ENCODE measurements at regions not wholly inside any gene's neighbourhood (a gene's known extent, or its start where the extent isn't known, plus 50 kb on each side); places are given as distances from the start of the nearest gene placed in this dataset.

DNA sequence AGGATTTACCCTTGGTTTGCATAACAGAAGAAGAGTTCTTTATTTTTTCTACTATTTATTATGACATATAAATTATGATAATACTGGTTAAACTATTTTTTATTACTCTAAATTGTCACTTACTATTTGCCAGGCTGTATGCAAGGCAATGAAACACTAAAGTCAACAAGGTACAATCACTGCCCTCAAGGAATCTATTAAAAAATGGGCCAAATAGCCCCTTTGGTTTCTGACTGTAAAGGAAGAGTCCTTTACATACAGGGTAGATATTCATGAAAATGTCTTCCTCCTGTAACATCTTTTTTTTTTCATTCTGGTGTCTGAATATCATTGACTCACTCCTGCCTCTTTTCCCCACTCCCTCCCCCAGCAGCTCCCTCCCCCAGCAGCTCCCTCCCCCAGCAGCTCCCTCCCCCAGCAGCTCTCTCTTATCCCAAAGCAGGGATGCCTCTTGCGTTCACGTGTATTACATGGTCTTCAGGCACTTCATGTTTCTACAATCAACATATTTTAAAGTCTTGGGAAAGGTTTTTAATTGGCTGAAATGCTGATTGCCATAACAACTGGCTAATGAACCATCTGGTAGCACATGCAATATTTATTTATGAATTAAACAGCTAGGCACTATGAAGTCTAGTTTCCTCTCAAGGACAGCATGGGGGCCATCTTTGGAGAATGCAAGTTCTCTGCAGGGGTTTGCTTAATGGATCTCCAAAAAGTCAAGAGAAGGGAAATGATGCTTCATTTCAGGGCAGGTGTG, 400.4 kb upstream of the PLXNA2 start:
- no peak for DNase-seq

GRCh38 chr1:208646431-208646830, 402.2 kb upstream of the PLXNA2 start:
- no peak for DNase-seq

GRCh38 chr1:208648146-208648545, 404.0 kb upstream of the PLXNA2 start:
- DNase-seq, result no peak

GRCh38 chr1:208652296-208653160, 408.3 kb upstream of the PLXNA2 start:
- peak; percentile 34 for DNase-seq

- DNase-seq, result no peak
Measured at GRCh38 chr1:208653426-208653825, 409.2 kb upstream of the PLXNA2 start.

DNA sequence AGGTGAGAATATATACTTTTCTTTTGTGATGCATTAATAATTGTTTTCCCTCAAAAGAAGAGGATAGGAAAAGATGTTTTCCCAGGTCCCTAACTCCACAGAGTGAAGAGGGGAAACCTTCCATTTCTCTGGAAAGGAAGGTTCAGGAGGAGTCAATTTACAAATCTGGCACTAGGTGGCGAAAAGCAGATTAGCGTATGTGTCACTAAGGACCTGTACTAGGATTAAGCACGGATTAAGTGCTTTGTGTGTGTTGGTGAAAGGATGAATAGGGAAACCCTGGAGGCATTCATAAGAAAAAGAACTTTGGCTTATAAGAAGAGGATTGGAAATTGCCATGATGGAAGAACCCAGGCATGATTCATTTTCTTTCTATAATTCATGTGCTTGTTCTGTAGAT, 410.1 kb upstream of the PLXNA2 start:
- DNase-seq, result no peak

- DNase-seq, result no peak
Measured at GRCh38 chr1:208665936-208666335, 421.8 kb upstream of the PLXNA2 start.

DNA sequence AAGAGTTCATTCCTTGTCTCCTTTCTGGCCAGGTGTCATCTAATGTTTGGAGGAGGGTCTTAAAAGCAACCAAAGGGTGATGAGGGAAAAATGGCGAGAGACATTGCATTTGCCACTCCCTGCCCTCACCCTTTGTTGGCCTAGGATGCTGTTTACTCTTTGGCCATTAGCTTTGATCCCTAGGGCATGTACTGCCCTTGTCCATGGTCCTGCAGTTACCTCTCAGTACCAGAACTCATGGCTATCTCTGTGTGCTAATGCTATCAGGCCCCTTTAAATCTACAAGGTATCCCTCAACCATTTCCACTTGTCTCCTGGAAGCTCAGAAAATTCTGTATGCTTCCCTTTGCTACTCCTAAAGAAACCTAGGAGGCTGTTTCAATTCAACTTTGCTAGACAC, 424.8 kb upstream of the PLXNA2 start:
- no peak for DNase-seq

DNA sequence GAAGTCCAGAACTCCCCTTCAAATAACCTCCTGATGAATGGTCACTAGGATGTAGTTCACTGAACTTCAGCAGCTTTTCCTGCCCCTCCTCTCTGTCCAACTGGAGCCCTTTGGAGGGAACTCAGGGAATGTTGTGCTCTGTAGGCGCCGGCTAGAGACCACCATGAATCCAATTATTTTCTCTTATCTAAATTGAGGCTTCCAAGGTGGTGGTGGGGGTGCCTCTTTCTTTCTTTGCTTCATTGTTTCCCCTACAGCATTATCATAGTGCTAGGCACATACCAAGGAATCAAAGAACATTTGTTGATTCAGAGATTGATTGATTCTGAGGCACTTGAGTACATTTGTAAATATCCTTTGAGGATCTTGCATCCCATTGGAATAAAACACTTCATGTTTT, 426.6 kb upstream of the PLXNA2 start:
- no peak for DNase-seq

DNA sequence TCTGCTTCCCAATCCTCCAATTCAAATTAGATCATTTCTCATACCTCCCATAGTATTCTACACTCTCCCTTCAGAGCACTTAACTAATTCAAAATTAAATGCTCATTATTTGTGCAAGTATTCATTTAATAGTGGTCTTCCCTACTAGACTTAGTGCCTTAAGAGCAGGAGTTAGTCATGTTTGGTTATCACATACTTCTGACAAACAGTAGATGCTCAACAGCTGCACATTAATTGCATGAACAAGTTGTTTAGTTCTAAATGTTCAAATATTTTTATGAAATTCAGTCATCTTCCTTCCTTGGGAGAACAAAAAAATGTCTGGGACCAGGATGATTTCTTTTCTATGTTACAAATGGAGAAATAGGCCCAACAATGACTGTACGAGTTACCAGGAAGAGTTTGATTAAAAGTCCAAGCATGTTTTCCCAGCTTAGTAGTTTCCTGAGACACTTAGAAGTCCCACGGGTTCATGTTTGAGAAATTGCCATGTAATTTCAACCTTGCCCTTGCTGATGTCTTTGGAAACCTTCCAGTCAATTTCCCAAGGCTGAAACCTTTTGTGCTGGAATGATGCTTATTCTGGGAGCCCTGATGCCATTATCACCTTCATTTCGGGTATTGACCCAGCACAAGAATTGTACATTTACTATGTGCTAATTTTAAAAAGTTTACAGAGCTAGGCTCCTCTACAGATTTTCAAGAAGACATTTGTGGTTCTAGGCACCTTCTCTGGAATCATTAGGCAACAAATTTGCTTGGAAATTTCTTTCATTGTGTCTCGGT, 437.9 kb upstream of the PLXNA2 start:
- no peak for DNase-seq

- DNase-seq, result no peak
Measured at GRCh38 chr1:208682664-208683013, 438.5 kb upstream of the PLXNA2 start.

- no peak for DNase-seq
Measured at GRCh38 chr1:208683141-208683540, 439.0 kb upstream of the PLXNA2 start.

GRCh38 chr1:208684192-208684591, 440.0 kb upstream of the PLXNA2 start:
- DNase-seq, result no peak

DNA sequence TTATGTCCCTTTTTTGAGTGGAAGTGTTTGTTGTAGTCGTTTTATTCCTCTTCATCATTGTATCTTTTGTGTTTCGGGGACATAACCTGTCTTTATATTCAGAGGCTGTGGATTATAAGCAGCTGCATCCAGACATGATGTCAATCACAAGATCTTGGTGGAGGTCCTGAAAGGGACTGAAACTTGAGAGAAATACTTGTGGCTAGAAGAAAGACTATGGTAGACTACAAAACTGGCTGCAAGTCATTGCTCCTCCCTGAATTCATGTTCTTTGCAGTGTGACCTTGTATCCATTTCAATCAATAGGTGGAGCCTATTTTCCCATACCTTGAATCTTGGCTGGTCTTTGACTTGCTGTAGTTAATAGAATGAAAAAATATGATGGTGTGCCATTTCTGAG, 442.4 kb upstream of the PLXNA2 start:
- DNase-seq, result no peak

- DNase-seq, result no peak
Measured at GRCh38 chr1:208688656-208689315, 444.6 kb upstream of the PLXNA2 start.

- DNase-seq, result no peak
Measured at GRCh38 chr1:208691012-208691411, 446.8 kb upstream of the PLXNA2 start.

DNA sequence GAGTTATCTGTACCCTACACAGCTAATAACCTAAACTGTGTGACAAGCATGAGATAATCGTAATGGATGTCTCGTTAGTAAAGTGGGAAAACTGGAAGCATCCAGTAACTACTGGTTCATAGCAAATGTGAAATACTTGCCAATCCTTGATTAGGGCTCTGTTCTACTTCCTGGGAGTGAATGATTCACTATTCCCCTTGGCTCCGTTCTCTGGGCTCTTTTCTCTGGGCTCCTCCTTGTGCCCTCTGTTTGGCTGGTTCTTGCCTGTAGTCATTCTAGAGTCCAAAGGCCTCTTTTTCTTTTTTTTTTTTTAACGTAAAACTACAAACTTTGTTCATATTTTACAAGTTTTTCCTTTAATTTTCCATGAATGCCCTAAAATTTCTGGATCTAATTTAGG, 465.8 kb upstream of the PLXNA2 start:
- DNase-seq, result no peak

GRCh38 chr1:208714323-208714722, 470.1 kb upstream of the PLXNA2 start:
- no peak for DNase-seq

- no peak for DNase-seq
Measured at GRCh38 chr1:208717525-208717924, 473.3 kb upstream of the PLXNA2 start.

DNA sequence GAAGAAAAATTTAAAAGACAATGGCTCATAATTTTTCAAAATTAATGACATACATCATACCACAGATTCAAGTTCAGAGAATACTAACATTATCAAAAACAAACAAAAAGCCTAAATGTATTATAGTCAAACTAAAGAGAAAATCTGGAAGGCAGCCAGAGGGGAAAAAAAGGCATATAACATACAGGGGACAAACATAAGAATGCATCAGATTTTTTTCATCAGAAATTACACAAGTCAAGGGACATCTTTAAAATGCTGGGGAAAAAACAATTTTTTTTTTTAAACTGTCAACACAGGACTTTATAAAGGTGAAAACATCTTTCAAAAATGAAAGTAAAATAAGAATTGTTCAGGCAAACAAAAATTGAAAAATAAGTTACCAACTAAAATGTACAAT, 478.4 kb upstream of the PLXNA2 start:
- DNase-seq, result no peak

DNA sequence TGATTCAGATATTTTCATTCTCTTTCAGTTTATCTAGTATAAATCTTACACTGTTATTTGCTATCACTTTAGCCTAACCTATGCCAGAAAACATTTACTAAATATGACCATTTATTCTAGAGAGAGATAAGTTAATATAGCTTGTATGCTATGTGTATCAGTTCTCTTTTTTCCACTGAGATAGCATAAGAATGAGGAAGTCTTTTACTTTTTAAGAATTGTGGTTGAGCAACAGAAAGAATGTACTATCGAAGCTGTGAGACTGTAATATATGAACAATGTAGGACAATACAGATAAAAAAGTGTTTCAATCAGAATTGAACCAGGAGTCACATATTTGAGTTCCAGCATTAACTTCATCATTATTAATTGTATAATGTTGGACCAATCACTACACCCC, 479.9 kb upstream of the PLXNA2 start:
- DNase-seq, result no peak

DNA sequence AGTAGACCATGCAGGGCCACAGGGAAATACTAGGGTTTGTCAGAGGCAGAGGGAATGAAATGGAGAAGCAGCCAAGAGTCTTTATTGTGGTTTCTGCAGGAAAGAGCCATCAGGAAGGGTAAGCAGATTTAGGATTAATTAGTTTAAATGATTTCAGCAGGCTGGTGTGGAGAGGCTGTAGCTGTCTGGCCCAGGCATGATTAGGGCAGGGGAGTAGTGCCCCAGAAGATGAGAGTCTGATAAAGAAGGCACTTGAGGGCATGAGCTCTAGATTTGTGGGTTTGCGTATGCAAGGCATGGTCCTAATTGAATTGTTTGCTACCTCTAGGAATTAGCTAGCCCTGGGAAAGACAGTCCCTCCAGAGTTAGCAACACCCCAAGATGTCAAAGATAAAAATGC, 484.6 kb upstream of the PLXNA2 start:
- DNase-seq, result no peak

All from NCI-H510A (cell line).